GM18507 (cell line): ENCODE measurements at regions not wholly inside any gene's neighbourhood (a gene's known extent, or its start where the extent isn't known, plus 50 kb on each side); places are given as distances from the start of the nearest gene placed in this dataset.

Experiments used
- DNase-seq: peaks from one replicate; pipeline ENCODE4 v3.0.0; 2011; ENCODE audit warnings: low read depth; ENCODE audit not compliant: insufficient read length; ENCODE audit errors: extremely low spot score
- FAIRE-seq: peaks from 2 replicates; lab custom pipeline; 2011; peaks lifted over from hg19 to GRCh38; lab: Jason Lieb, UNC

- FAIRE-seq: no peak
- no peak for DNase-seq
Observed at GRCh38 chr9:130755377-130756007, 61.9 kb downstream of the EXOSC2 start.

GRCh38 chr9:130756037-130756436 lies 62.5 kb downstream of the EXOSC2 start:
- DNase-seq (no peak), FAIRE-seq (no peak)

GRCh38 chr9:130756455-130757152 lies 63.0 kb downstream of the EXOSC2 start:
- FAIRE-seq (no peak), DNase-seq (no peak)

- DNase-seq: no peak
- FAIRE-seq: no peak
Observed at GRCh38 chr9:130759738-130760137, 66.2 kb downstream of the EXOSC2 start.

GRCh38 chr9:130763331-130764171 lies 70.0 kb downstream of the EXOSC2 start:
- no peak for DNase-seq
- FAIRE-seq: no peak

GRCh38 chr9:130765137-130766020 lies 69.7 kb upstream of the ABL1 start:
- FAIRE-seq (peak; percentile 21), DNase-seq (no peak)

GRCh38 chr9:130766021-130766926 lies 68.8 kb upstream of the ABL1 start:
- no peak for FAIRE-seq
- no peak for DNase-seq

- FAIRE-seq: no peak
- no peak for DNase-seq
Observed at GRCh38 chr9:130766927-130767307, 68.1 kb upstream of the ABL1 start.

GRCh38 chr9:130768265-130768664 lies 66.8 kb upstream of the ABL1 start:
- DNase-seq (no peak), FAIRE-seq (no peak)

- no peak for DNase-seq
- FAIRE-seq: no peak
Observed at GRCh38 chr9:130768891-130769403, 66.1 kb upstream of the ABL1 start.

GRCh38 chr9:130770093-130770492 lies 65.0 kb upstream of the ABL1 start:
- DNase-seq (no peak), FAIRE-seq (no peak)

GRCh38 chr9:130770679-130771442 lies 64.2 kb upstream of the ABL1 start:
- FAIRE-seq (peak; percentile 75), DNase-seq (no peak)

GRCh38 chr9:130772185-130772584 lies 62.9 kb upstream of the ABL1 start:
- DNase-seq (no peak), FAIRE-seq (no peak)

- no peak for FAIRE-seq
- DNase-seq: no peak
Observed at GRCh38 chr9:130774183-130774582, 60.9 kb upstream of the ABL1 start.

- DNase-seq (no peak), FAIRE-seq (no peak)
Observed at GRCh38 chr9:130775336-130775991, 59.6 kb upstream of the ABL1 start.

- DNase-seq (no peak), FAIRE-seq (no peak)
Observed at GRCh38 chr9:130779153-130779855, 55.8 kb upstream of the ABL1 start.

GRCh38 chr9:130780415-130780814 lies 54.6 kb upstream of the ABL1 start:
- FAIRE-seq (no peak), DNase-seq (no peak)
